Stimulated activated CD4-positive, alpha-beta T cell treated with anti-CD3 and anti-CD28 coated beads, Interleukin-4, amount 100 ng/mL, for 24 hours (primary cell): ENCODE measurements at regions not wholly inside any gene's neighbourhood (a gene's known extent, or its start where the extent isn't known, plus 50 kb on each side); places are given as distances from the start of the nearest gene placed in this dataset.

Experiments used
- DNase-seq: peaks from one replicate; pipeline ENCODE4 v3.0.0-alpha.2; 2020

DNA sequence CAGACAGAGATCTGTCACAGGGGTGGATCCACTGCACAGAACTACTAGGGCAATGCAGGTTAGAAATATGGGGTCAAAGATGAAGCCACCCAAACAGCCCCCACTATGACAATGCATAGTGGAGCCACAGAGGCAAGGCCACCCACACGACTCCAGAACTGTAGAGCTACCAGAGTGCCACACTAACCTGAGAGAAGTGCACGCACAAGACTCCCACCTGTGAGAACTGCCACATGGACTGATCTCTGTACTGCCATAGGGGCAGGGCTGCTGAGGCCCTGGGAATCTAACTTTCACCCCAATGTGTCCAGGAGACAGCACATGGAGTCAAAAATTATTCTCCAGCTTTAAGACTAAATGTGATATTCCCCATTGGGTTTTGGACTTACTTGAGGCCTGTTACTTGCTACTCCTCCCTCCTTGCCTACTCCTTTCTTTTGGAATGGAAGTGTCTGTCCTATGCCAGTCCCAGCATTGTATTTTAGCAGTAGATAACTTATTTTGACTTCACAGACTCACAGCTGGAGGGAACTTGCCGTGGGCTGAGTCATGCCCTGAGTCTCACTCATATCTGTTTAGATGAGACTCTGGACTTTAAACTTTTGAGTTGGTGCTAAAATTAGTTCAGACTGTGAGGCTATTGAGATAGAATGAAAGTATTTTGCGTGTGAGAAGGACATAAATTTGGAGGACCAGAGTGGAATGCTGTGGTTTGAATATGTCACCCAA is 853.3 kb downstream of the MAT2B start:
- DNase-seq, result no peak

GRCh38 chr5:164359260-164360255 is 854.1 kb downstream of the MAT2B start:
- DNase-seq, result no peak

DNA sequence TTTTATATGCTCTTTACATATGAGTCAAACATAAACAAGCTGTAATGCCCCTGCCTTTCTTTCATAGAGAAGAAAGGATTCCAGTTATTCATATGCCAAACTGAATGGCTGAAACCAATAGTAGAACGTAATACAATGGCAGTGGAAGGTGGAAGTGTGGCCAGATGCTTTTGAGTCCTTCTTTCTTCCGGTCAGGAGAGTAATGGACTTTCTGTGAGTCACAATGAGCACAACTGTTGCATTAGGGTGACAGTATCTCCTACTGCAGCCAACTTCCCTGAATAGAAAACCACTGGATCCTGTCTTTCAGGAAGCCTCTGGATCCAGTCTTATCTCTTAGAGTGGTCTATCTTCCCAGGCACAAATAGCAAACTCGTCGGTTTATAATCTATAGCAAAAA is 855.2 kb downstream of the MAT2B start:
- no peak for DNase-seq

DNA sequence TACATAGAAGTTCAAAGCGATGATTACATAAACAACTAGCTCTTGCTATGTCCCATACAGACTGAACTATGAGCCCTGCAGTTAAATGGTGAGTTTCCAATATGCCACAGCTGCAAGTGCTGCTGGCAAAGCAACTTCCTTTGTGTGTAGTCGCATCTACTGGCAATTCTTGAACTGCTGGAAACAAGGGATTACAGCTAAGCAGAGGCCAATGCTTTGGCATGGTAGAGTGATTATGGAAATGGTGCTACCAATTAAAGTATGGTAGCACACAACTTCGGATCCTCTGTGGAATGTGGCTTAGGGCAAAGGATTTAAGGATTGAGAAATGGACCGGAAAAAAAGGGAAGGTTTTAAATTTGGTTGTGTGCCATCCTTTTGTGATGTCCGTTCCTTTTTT is 856.6 kb downstream of the MAT2B start:
- DNase-seq, result no peak

GRCh38 chr5:164362835-164363234 is 857.4 kb downstream of the MAT2B start:
- no peak for DNase-seq

DNA sequence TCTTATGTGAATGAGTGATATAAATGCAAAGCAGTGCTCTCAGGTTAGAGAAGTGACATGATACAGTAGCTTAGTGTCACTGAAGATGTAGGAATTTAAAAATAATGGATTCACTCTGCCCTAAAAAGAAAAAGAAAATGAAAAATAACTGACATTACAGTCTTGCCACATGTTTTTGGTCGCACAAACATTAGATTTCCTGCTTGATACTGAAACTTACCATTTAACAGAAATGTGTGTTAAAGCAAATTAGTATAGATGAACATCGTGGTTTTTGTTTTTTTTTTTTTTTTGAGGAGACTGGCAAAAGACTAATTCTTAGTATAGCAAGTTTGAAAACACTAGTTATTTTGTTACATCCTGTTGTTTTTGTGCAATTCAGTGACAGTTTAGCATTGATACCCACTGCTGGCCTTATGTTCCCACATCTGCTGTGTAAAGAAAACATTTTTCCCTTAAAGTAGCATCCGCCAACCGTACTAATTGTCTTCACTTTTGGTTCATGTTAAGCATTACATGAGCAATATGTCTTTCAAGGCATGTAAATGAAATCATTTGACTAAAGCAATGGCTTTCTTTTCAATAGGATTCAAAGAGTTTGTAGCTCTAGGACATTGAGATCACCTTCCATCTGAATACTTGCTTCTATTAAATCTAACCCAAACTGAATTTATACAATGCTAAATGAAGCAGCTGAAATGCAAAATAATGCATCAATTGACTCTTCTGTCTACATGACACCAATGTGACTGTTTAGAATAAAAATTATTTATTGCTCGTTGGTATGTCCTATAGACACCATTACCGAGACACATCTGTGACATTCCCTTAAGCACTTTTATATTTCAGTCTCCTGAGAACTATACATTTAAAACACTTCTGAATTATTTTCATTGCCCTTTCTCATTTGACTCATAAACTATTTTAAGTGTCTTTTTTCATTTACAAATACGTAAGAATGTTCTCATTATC is 859.1 kb downstream of the MAT2B start:
- DNase-seq, result no peak

DNA sequence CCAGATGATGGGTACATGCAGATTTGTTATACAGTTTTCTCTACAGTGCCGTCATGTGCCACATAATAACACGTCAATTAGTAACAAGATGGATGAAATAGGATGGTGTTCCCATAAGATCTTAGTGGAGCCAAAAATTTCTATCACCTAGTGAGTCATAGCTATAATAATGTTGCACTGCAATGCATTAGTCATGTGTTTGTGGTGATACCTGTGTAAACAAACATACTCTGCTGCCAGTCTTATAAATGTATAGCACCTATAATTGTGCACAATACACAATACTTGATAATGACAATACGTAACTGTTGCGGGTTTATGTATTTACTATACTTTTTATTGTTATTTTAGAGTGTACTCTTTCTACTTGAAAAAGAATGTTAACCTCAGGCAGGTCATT is 865.4 kb downstream of the MAT2B start:
- DNase-seq, result no peak

DNA sequence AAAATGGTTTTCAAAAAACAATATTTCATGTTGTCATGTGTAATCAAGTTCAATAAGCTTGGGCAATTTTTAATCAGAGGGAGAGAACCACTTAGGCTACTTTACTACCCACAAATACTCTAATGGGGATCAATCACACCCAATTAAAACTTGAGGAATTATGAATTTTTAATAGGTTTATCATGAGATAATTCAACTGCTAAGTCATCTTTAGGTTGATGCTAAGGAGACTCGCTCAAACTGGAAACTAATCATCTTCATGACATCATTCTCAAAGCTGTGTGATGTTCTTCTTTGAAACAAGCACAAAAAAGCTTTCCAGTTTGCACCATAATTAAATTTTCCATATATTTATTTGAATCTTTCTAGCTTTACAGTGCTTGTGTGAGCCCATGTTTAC is 867.5 kb downstream of the MAT2B start:
- no peak for DNase-seq

DNA sequence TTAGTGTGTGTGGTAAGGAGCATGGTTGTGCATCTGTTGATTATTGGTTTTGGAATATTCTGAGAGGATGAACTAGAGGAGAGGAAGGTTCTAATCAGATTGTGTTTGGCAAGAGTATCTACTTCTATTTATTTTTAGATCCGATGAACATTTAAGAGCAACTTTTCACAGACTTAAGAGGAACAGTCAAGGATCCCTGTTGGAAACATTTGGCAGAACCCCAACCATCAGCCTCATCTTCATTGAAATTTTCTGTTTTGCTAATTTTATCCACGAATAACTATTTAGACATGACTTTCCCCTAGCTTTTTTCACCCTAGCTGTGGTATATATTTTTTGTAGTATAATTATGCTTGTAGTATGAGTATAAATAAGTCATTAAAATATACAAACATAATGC is 868.5 kb downstream of the MAT2B start:
- no peak for DNase-seq

- no peak for DNase-seq
Observed at GRCh38 chr5:164375051-164375450, 869.6 kb downstream of the MAT2B start.

DNA sequence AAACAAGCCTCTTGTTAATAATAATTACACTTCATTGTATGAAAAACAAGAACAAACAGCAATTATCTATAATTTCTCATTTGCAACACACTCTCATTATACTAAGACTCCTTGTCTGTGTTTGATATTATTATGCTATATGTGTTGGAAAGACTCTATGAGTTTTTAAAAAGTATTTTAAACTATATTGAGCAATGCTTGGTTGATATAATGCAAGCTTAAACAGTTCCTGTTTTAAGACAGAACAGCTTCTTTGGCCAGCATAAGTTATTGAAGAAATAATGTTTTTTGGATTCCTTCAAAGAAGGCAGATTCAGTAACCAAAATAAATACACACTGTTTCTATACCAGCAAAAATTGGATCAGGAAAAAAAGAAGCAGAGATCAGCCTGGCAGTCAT is 871.4 kb downstream of the MAT2B start:
- no peak for DNase-seq

DNA sequence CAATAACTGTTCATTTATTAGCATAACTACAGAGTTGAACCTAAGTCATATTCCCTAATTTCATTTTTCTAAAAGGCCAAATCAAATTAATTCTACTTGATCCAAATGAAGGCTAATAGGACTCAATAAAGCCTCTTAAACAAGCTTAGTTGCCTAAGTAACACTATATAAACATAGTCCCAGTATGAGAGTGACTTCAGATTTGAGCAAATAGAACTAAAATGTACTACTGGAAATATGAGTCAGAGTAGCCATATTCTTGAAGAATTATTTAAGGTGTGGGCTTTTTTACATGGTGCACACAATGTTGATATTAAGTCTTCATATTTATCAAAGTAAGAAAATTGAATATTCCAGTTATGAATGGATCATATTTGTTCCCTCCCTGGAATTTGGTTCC is 872.3 kb downstream of the MAT2B start:
- DNase-seq, result no peak

- DNase-seq, result no peak
Observed at GRCh38 chr5:164383662-164384061, 878.2 kb downstream of the MAT2B start.

DNA sequence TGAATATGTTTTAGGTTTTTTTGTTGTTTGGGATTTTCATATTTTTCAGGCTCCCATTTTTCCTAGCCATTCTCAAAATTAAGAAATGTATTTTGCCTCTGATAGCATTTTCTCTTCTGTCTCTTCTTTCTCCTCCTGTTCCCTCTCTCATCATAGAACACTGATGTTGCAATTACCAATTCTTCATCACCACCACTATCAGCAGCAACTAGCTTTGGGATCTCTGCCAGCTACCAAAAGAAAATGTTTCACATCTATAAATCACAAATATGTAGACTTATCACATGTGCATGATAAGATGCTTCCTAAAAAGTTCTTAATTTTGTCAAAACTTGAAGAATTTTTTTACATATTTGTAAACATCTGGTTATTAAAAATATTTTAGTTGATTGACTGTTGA is 887.1 kb downstream of the MAT2B start:
- no peak for DNase-seq

DNA sequence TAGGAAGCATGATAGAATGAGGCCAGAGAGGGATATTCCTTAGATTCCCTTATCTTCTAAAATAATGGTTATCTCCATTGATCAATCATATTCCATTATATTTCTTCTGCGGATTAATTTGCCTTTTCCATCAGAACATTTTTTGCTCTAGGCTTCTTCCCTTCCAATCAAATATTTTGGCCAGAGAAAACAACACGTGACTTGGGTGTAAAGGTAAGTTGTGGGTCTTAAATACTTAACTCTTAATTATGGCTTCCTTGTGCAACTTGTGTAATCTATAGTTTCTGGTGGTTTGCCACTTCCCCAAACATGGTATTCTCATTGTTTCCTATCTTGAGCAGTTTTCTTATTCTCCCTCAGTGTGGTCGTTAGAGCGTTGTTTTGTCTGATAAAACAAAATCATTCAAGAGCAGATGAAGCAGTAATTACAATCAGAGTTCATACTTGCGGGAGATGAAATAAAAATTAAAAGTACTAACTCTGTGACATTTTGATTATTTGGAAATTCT is 889.3 kb downstream of the MAT2B start:
- DNase-seq, result no peak

DNA sequence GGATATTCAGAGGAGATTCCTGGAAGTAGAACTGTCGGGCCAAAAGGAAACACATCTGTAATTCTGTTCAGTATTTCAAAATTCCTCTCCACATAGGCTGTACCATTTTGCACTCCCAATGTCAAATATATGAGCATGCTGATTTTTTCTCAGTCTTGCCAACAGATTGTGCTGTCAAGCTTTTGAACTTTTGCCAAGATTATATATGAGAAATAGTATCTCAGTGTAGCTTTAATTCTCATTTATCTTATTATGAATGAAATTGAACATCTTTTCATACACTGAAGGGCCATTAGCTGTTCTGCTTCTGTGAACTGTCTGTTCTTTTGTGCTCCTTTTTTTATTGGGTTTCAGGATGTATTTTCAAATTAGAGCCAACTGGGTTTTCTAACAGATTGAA is 907.1 kb downstream of the MAT2B start:
- no peak for DNase-seq

DNA sequence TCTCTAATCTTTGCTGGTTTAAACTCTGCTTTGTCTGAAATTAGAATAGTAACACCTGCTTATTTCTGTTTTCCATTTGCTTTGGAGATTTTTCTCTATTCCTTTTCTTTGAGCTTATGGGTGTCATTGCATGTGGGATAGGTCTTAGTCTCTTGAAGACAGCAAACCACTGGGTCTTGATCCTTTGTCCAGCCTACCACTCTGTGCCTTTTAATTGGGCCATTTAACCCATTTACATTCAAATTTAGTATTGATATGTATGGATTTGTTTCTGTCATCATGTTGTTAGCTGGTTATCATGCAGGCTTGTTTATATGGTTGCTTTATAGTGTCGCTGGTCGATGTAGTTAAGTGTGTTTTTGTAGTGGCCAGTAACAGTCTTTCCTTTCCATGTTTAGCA is 914.7 kb downstream of the MAT2B start:
- no peak for DNase-seq

- DNase-seq, result no peak
Observed at GRCh38 chr5:164422400-164422799, 917.0 kb downstream of the MAT2B start.

DNA sequence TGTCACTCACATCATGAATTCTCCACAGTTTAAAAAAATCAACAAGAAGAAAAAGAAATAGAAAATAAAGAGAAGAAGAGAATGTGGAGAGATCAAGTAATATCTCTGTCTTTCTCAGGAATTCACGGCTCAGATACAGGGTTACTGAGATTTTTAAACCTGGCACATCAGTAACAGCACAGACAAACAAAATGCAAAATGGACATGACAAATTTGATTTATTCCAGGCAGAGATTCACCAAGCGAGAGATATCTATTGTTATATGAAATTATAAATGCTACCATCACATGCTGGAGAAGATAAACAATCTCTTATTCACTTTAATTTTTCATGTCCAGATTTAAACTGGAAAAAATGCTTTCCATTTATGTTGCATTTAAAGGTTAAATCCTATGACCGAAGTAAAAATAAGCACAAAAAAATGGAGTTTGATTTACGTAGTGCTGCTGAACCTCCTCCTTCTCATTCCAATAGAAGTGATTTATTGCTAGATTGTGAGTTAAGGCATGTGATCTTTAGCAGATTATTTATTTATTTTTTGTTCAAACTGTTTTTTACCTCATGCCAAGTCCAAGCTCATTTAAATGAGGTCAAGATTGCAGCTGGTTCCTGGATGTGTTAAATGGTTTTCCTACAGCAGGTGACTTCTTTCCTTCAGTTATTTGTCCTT is 926.4 kb downstream of the MAT2B start:
- no peak for DNase-seq

- no peak for DNase-seq
Observed at GRCh38 chr5:164433106-164433870, 927.9 kb downstream of the MAT2B start.

DNA sequence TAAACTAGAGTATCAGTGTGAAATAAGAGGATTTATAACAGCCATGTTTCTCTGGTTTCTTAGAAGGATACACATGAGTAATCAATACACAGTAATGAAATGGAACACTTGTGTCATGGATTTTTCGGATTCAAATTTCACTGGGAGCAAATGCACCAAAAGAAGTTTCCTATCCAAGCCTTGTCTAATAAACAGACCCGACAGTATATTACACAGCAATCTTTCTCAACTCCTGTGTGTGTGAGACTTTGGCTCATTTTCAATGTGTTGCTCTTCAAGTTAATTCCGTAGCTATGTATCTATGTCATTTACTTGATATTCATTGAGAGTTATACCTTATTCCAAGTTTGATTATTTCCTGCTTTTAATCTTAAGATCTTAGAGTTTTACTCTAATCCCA is 930.2 kb downstream of the MAT2B start:
- no peak for DNase-seq
